Tibial artery (tissue), 4 donors: ENCODE measurements at regions not wholly inside any gene's neighbourhood (a gene's known extent, or its start where the extent isn't known, plus 50 kb on each side); places are given as distances from the start of the nearest gene placed in this dataset.

Experiments
- DNase-seq, 2 donors: peaks; one replicate each; pipeline ENCODE4 v3.0.0-alpha.2; 2019
- H3K27ac ChIP-seq, 2 donors: fragments of 200-600 bp; sonication (generic) in 1 of 2; 1 replicate in 1 of 2; 2 replicates in 1 of 2; pipeline ENCODE4 v1.5.1; 2018 to 2019; ENCODE audit warnings: mild to moderate bottlenecking in 1 of 2
- H3K27me3 ChIP-seq, 2 donors: fragments of 200-600 bp; sonication (generic) in 1 of 2; one replicate each; pipeline versions ENCODE4 v1.5.1 to v1.6.0; 2016 to 2019
- H3K36me3 ChIP-seq, 3 donors: fragments of 200-600 bp; sonication (generic) in 2 of 3; one replicate each; pipeline ENCODE4 v1.5.1; 2016 to 2019; ENCODE audit warnings: mild to moderate bottlenecking in 2 of 3
- H3K4me1 ChIP-seq, 4 donors: fragments of 200-600 bp; sonication (generic) in 2 of 4; 1 replicate in 3 of 4; 2 replicates in 1 of 4; pipeline ENCODE4 v1.5.1; 2016 to 2019
- H3K4me3 ChIP-seq, 2 donors: fragments of 200-600 bp; sonication (generic) in 1 of 2; 1 replicate in 1 of 2; 2 replicates in 1 of 2; pipeline ENCODE4 v1.5.1; 2018 to 2019; ENCODE audit warnings: mild to moderate bottlenecking in 2 of 2
- H3K9me3 ChIP-seq, 3 donors: fragments of 200-600 bp; sonication (generic) in 1 of 3; one replicate each; pipeline ENCODE4 v1.5.1; 2016 to 2019
- intact Hi-C: fragments of 100-400 bp; cut with DNase I; formaldehyde crosslinking; loops from one replicate; pipeline ENCODE4 v1.15.0; 2023; ENCODE audit warnings: low total_unique reads
- TF ChIP-seq, protein P1 (sequence below), 2 experiments: fragments of 200-600 bp in 1 of 2; fragments of 450-650 bp in 1 of 2; IDR thresholded peaks; one replicate each; pipeline ENCODE4 v1.5.1; 2017 to 2019; ENCODE audit warnings: antibody characterized with exemption in 2 of 2, mild to moderate bottlenecking in 1 of 2, moderate library complexity in 1 of 2

GRCh38 chr3:110178965-110179364 is 841.6 kb upstream of the DPPA4 start:
- Histone ChIP-seq H3K4me3 (no peak overlapping the region), H3K27me3 (no peaks in the 10 kb centered on the region), H3K4me1 (peaks cover 0 to 34% (median 2%) of the 10 kb centered on the region in 4 donors), H3K9me3 (no peaks in the 10 kb centered on the region), H3K27ac (no peak overlapping the region), H3K36me3 (no peaks in the 10 kb centered on the region)
- peak in 1 of 2 donors; percentile 20 for DNase-seq
- intact Hi-C loops = no loop called here
- TF ChIP-seq, protein P1, sequence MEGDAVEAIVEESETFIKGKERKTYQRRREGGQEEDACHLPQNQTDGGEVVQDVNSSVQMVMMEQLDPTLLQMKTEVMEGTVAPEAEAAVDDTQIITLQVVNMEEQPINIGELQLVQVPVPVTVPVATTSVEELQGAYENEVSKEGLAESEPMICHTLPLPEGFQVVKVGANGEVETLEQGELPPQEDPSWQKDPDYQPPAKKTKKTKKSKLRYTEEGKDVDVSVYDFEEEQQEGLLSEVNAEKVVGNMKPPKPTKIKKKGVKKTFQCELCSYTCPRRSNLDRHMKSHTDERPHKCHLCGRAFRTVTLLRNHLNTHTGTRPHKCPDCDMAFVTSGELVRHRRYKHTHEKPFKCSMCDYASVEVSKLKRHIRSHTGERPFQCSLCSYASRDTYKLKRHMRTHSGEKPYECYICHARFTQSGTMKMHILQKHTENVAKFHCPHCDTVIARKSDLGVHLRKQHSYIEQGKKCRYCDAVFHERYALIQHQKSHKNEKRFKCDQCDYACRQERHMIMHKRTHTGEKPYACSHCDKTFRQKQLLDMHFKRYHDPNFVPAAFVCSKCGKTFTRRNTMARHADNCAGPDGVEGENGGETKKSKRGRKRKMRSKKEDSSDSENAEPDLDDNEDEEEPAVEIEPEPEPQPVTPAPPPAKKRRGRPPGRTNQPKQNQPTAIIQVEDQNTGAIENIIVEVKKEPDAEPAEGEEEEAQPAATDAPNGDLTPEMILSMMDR (IDR thresholded peaks at IDR 0.05) = no peak

DNA sequence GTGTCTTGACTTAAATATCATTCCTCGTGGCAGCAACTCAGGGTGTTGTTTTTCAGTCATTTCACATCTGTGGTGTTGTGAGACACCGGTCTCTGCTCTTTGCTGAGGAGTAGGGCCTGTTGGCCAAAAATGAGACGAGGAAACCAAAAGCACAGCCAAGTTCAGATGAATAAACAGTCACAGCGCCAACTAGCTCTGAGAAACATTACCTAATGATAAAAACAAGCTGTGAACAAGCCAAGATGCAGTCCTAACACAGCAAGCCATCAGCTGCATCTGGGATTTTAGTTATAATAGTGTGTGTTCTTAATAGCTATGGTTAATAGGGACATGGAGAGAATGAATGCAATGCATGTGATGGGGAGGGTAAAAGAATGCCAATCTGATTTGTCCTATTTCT is 843.4 kb upstream of the DPPA4 start:
- Histone ChIP-seq H3K27me3 (no peaks in the 10 kb centered on the region), H3K9me3 (no peaks in the 10 kb centered on the region), H3K36me3 (no peaks in the 10 kb centered on the region), H3K4me3 (peak overlapping the region; percentile 7 to 28), H3K27ac (peak overlapping the region; percentile 53 to 59), H3K4me1 (peaks cover 0 to 46% (median 2%) of the 10 kb centered on the region in 4 donors)
- TF ChIP-seq, protein P1 (IDR thresholded peaks at IDR 0.05) = no peak
- intact Hi-C loops = no loop called here
- peak; percentile 34 to 64 for DNase-seq

- intact Hi-C loops = no loop called here
- H3K27ac ChIP-seq = peak overlapping the region; percentile 53 to 59
- no peak for DNase-seq
- peaks cover 0 to 46% (median 2%) of the 10 kb centered on the region in 4 donors for H3K4me1 ChIP-seq
- H3K9me3 ChIP-seq = no peaks in the 10 kb centered on the region
- no peaks in the 10 kb centered on the region for H3K36me3 ChIP-seq
- H3K4me3 ChIP-seq = peak overlapping the region; percentile 7 to 28
- TF ChIP-seq, protein P1 (IDR thresholded peaks at IDR 0.05) = no peak
- H3K27me3 ChIP-seq = no peaks in the 10 kb centered on the region
Measured at GRCh38 chr3:110181226-110181625, 843.9 kb upstream of the DPPA4 start.

GRCh38 chr3:110184536-110184935 is 847.2 kb upstream of the DPPA4 start:
- no peak for DNase-seq
- TF ChIP-seq, protein P1 (IDR thresholded peaks at IDR 0.05) = no peak

DNA sequence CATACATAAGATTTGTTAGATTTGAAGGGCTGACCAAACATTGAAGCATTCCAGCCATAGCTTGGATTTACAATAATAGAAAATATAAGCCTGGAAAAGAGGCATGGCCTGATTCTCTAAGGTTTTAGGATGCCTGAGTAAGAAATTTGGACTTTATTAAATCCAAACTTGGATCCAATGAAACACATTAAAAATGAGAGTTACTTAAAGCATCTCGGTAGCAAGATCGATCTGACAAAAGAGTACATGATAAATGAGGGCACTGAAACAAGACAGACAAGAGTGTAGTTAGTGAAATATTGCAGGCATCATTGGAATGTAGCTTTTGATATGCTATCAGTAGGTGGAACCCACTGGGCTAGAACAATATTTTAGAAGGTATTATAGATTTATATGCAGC is 855.7 kb upstream of the DPPA4 start:
- no peaks in the 10 kb centered on the region for H3K9me3 ChIP-seq
- intact Hi-C loops = no loop called here
- TF ChIP-seq, protein P1 (IDR thresholded peaks at IDR 0.05) = no peak
- no peaks in the 10 kb centered on the region for H3K4me1 ChIP-seq
- DNase-seq = no peak
- H3K4me3 ChIP-seq = no peak overlapping the region
- no peak overlapping the region for H3K27ac ChIP-seq
- H3K27me3 ChIP-seq = no peaks in the 10 kb centered on the region
- no peaks in the 10 kb centered on the region for H3K36me3 ChIP-seq

More at GRCh38 chr3:110184536-110184935, 847.2 kb upstream of the DPPA4 start:
- Histone ChIP-seq H3K27ac (no peak overlapping the region), H3K9me3 (no peaks in the 10 kb centered on the region), H3K4me3 (no peak overlapping the region), H3K36me3 (no peaks in the 10 kb centered on the region), H3K4me1 (peaks cover 0 to 32% (median 2%) of the 10 kb centered on the region in 4 donors), H3K27me3 (no peaks in the 10 kb centered on the region)
- intact Hi-C loops = no loop called here
